Transverse colon (tissue), 4 donors: ENCODE measurements at regions not wholly inside any gene's neighbourhood (a gene's known extent, or its start where the extent isn't known, plus 50 kb on each side); places are given as distances from the start of the nearest gene placed in this dataset.

Experiments used
- CTCF ChIP-seq, 5 experiments: fragments of 200-600 bp in 3 of 5; fragments of 450-650 bp in 2 of 5; sonication (generic) in 3 of 5; IDR thresholded peaks; 1 replicate in 2 of 5; 2 replicates in 3 of 5; pipeline ENCODE4 v1.5.1; 2016 to 2017; ENCODE audit warnings: antibody characterized with exemption in 5 of 5, inconsistent platforms in 3 of 5, mild to moderate bottlenecking in 2 of 5, moderate library complexity in 1 of 5
- POLR2A ChIP-seq: fragments of 450-650 bp; IDR thresholded peaks from one replicate; pipeline ENCODE4 v1.6.1; 2016; ENCODE audit warnings: antibody characterized with exemption, mild to moderate bottlenecking, moderate library complexity
- POLR2AphosphoS5 ChIP-seq, 3 donors: sonication (generic); formaldehyde crosslinking; IDR thresholded peaks; one replicate each; pipeline ENCODE4 v1.6.1; 2016; ENCODE audit warnings: antibody characterized with exemption in 3 of 3

GRCh38 chr6:115753446-115753845 is 307.2 kb downstream of the FRK start:
- TF ChIP-seq CTCF (IDR thresholded peaks at IDR 0.05) (no peak), POLR2AphosphoS5 (IDR thresholded peaks at IDR 0.05) (no peak), POLR2A (no peak)
